ENCODE measurements at regions not wholly inside any gene's neighbourhood (a gene's known extent, or its start where the extent isn't known, plus 50 kb on each side); places are given as distances from the start of the nearest gene placed in this dataset.

GRCh38 chr1:80050085-80050484 is 1043.6 kb upstream of the ADGRL4 start:
- intact Hi-C loops (cut with DNase I) = no loop called here
- ATAC-seq (no peak), DNase-seq (no peak)

GRCh38 chr1:80048716-80049115 is 1042.2 kb upstream of the ADGRL4 start:
- DNase-seq (no peak), ATAC-seq (no peak)
- intact Hi-C loops (cut with DNase I) = no loop called here

- DNase-seq = no peak
- ATAC-seq = peak in 1 of 2 donors; percentile 31
- intact Hi-C loops (cut with DNase I) = no loop called here
These were observed 1041.3 kb upstream of the ADGRL4 start for GRCh38 chr1:80047791-80048190.

- intact Hi-C loops (cut with DNase I) = no loop called here
- DNase-seq (no peak), ATAC-seq (no peak)
These were observed 1038.1 kb upstream of the ADGRL4 start for GRCh38 chr1:80044662-80045061.

- intact Hi-C loops (cut with DNase I) = no loop called here
- no peak for DNase-seq
- no peak for ATAC-seq
These were observed 1030.3 kb upstream of the ADGRL4 start for GRCh38 chr1:80036690-80037432.

- DNase-seq (no peak), ATAC-seq (no peak)
- intact Hi-C loops (cut with DNase I) = no loop called here
These were observed 1016.8 kb upstream of the ADGRL4 start for GRCh38 chr1:80023358-80023757.

- ATAC-seq (no peak), DNase-seq (no peak)
These were observed 1015.4 kb upstream of the ADGRL4 start for GRCh38 chr1:80021891-80022290.

GRCh38 chr1:80018348-80018747 is 1011.8 kb upstream of the ADGRL4 start:
- ATAC-seq = no peak

More at GRCh38 chr1:80021891-80022290, 1015.4 kb upstream of the ADGRL4 start:
- intact Hi-C loops (cut with DNase I) = no loop called here

GRCh38 chr1:80008934-80009333 is 1002.4 kb upstream of the ADGRL4 start:
- no peak for ATAC-seq
- DNase-seq = no peak
- intact Hi-C loops (cut with DNase I) = no loop called here

More at GRCh38 chr1:80018348-80018747, 1011.8 kb upstream of the ADGRL4 start:
- no peak for DNase-seq
- intact Hi-C loops (cut with DNase I) = no loop called here

- DNase-seq (no peak), ATAC-seq (no peak)
- intact Hi-C loops (cut with DNase I) = no loop called here
These were observed 996.7 kb upstream of the ADGRL4 start for GRCh38 chr1:80003250-80003649.

GRCh38 chr1:79988401-79988800 is 981.9 kb upstream of the ADGRL4 start:
- no peak for DNase-seq
- no peak for ATAC-seq
- intact Hi-C loops (cut with DNase I) = no loop called here

- intact Hi-C loops (cut with DNase I) = no loop called here
- ATAC-seq (peak; percentile 97 to 98), DNase-seq (peak; percentile 76)
These were observed 975.7 kb upstream of the ADGRL4 start for GRCh38 chr1:79982211-79982610.

- DNase-seq = no peak
- intact Hi-C loops (cut with DNase I) = no loop called here
- ATAC-seq = peak; percentile 48 to 58
These were observed 975.0 kb upstream of the ADGRL4 start for GRCh38 chr1:79981481-79981880.

GRCh38 chr1:79979346-79979745 is 972.8 kb upstream of the ADGRL4 start:
- ATAC-seq (no peak), DNase-seq (no peak)
- intact Hi-C loops (cut with DNase I) = loop anchor here in 1 of 2 donors (10.0 kb wide), 1 partner anchor 55 kb away; no protein-coding TSS in a partner anchor

GRCh38 chr1:79976287-79976686 is 969.8 kb upstream of the ADGRL4 start:
- ATAC-seq = no peak
- intact Hi-C loops (cut with DNase I) = loop anchor here in 1 of 2 donors (10.0 kb wide), 1 partner anchor 51 kb away; no protein-coding TSS in a partner anchor
- DNase-seq = no peak

GRCh38 chr1:79974659-79975058 is 968.1 kb upstream of the ADGRL4 start:
- ATAC-seq = no peak
- no peak for DNase-seq
- intact Hi-C loops (cut with DNase I) = loop anchor here in 1 of 2 donors (10.0 kb wide), 1 partner anchor 50 kb away; no protein-coding TSS in a partner anchor

GRCh38 chr1:79969886-79970285 is 963.4 kb upstream of the ADGRL4 start:
- intact Hi-C loops (cut with DNase I) = loop anchor here in 1 of 2 donors (10.0 kb wide), 1 partner anchor 45 kb away; no protein-coding TSS in a partner anchor
- DNase-seq (no peak), ATAC-seq (no peak)

- intact Hi-C loops (cut with DNase I) = no loop called here
- no peak for DNase-seq
- no peak for ATAC-seq
These were observed 959.9 kb upstream of the ADGRL4 start for GRCh38 chr1:79966438-79966837.

- ATAC-seq = no peak
- intact Hi-C loops (cut with DNase I) = no loop called here
- no peak for DNase-seq
These were observed 953.1 kb upstream of the ADGRL4 start for GRCh38 chr1:79959635-79960034.

- DNase-seq = no peak
These were observed 949.4 kb upstream of the ADGRL4 start for GRCh38 chr1:79955966-79956365.

GRCh38 chr1:79950511-79950910 is 944.0 kb upstream of the ADGRL4 start:
- ATAC-seq = no peak
- intact Hi-C loops (cut with DNase I) = no loop called here
- DNase-seq = no peak

More at GRCh38 chr1:79955966-79956365, 949.4 kb upstream of the ADGRL4 start:
- no peak for ATAC-seq
- intact Hi-C loops (cut with DNase I) = no loop called here

All from left cardiac atrium (tissue), 4 donors.